Testis (tissue), 2 donors: ENCODE measurements at regions not wholly inside any gene's neighbourhood (a gene's known extent, or its start where the extent isn't known, plus 50 kb on each side); places are given as distances from the start of the nearest gene placed in this dataset.

Experiments
- DNase-seq: peaks from one replicate; pipeline ENCODE4 v3.0.0-alpha.2; 2019
- H3K27ac ChIP-seq, 2 donors: fragments of 200-600 bp; sonication (generic); one replicate each; pipeline ENCODE4 v1.5.1; 2019
- H3K27me3 ChIP-seq: fragments of 200-600 bp; sonication (generic); one replicate; pipeline ENCODE4 v1.5.1; 2019
- H3K36me3 ChIP-seq: fragments of 200-600 bp; sonication (generic); one replicate; pipeline ENCODE4 v1.5.1; 2017; ENCODE audit warnings: low read depth; ENCODE audit errors: missing control alignments
- H3K4me1 ChIP-seq: fragments of 200-600 bp; sonication (generic); one replicate; pipeline ENCODE4 v1.5.1; 2019
- H3K4me3 ChIP-seq, 2 donors: fragments of 200-600 bp; sonication (generic); one replicate each; pipeline ENCODE4 v1.5.1; 2017 to 2019
- H3K9me3 ChIP-seq: fragments of 200-600 bp; sonication (generic); one replicate; pipeline ENCODE4 v1.5.1; 2017
- POLR2A ChIP-seq: fragments of 450-650 bp; IDR thresholded peaks from one replicate; pipeline ENCODE4 v1.6.1; 2017; ENCODE audit warnings: antibody characterized with exemption, mild to moderate bottlenecking, moderate library complexity
- WGBS, 2 donors: methylation state at CpG; one replicate each; pipeline ENCODE4 v1.1.5; 2018; 5-methylcytosine and 5-hydroxymethylcytosine counted together
- intact Hi-C: fragments of 100-400 bp; cut with DNase I; formaldehyde crosslinking; loops from one replicate; pipeline ENCODE4 v1.15.1; 2023; ENCODE audit warnings: low total_unique reads
- TF ChIP-seq, protein P1 (sequence below), 3 experiments: fragments of 450-650 bp in 2 of 3; fragments of 200-600 bp in 1 of 3; sonication (generic) in 1 of 3; IDR thresholded peaks; one replicate each; pipeline ENCODE4 v1.5.1; 2016 to 2019; ENCODE audit warnings: antibody characterized with exemption in 3 of 3, mild to moderate bottlenecking in 2 of 3, moderate library complexity in 1 of 3

DNA sequence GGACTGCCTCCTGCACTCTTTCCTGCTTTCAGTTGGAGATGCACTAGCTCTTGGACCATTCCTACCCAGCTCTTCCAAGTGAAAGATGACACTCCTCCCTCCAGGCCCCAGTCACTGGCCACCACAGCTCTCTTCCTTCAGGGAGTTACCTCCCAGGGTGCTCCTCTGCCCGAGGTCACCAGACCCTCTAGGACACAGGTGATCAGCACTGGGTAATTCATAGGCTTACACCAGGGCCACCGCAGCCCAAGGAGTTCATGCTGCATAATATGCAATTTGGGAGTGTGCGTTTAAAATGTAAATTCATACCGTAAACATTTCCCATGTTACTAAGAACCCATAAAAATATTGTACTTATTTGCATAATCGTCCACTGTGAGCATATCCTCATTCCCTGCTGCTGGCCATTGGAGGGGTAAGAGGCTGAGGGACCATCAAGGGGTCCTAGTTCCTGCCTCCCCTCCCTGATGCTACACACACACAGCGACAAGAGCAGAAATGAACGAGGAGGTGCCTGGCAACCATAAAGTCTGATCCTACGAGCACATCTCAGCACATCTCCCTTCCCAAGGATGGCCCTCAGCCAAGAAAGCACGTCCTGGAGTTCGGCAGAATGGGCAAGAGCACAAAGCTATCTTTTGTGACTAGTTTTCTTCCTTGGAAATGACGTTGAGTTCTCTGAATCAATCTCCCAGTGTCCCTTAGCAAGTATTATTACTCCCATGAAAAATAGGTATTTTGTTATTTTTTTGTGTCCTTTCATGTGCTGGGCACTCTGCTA, 222.9 kb upstream of the RAB4A start:
- H3K9me3 ChIP-seq = no peaks in the 10 kb centered on the region
- intact Hi-C loops = no loop called here
- whole genome bisulfite sequencing, 2 donors = 59 to 65% methylated on average over 11 of the region's 11 CpGs
- DNase-seq = peak; percentile 91
- peaks cover 3% of the 10 kb centered on the region for H3K4me1 ChIP-seq
- no peak overlapping the region for H3K4me3 ChIP-seq
- TF ChIP-seq POLR2A = no peak
- TF ChIP-seq, protein P1, sequence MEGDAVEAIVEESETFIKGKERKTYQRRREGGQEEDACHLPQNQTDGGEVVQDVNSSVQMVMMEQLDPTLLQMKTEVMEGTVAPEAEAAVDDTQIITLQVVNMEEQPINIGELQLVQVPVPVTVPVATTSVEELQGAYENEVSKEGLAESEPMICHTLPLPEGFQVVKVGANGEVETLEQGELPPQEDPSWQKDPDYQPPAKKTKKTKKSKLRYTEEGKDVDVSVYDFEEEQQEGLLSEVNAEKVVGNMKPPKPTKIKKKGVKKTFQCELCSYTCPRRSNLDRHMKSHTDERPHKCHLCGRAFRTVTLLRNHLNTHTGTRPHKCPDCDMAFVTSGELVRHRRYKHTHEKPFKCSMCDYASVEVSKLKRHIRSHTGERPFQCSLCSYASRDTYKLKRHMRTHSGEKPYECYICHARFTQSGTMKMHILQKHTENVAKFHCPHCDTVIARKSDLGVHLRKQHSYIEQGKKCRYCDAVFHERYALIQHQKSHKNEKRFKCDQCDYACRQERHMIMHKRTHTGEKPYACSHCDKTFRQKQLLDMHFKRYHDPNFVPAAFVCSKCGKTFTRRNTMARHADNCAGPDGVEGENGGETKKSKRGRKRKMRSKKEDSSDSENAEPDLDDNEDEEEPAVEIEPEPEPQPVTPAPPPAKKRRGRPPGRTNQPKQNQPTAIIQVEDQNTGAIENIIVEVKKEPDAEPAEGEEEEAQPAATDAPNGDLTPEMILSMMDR (IDR thresholded peaks at IDR 0.05) = no peak
- no peaks in the 10 kb centered on the region for H3K36me3 ChIP-seq
- no peaks in the 10 kb centered on the region for H3K27me3 ChIP-seq
- peak overlapping the region in 1 of 2 donors; percentile 48 for H3K27ac ChIP-seq

DNA sequence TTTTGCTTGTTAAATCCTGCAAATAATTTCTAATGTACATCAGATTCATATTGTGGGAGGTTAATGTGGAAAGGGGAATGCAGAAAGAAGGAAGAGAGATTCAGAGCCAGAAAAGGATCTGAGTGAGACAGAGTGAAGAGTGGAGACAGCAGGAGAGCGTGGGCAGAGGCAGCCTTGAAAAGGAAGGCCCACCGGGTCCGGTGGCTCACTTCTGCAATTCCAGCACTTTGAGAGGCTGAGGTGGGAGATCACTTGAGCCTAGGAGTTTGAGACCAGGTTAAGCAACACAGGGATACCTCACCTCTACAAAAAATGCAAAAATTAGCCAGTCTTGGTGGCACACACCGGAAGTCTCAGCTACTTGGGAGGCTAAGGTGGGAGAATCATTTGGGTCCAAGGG, 222.0 kb upstream of the RAB4A start:
- no peak overlapping the region for H3K4me3 ChIP-seq
- TF ChIP-seq, protein P1 (IDR thresholded peaks at IDR 0.05) = no peak
- no peak for TF ChIP-seq POLR2A
- no peak for DNase-seq
- H3K27ac ChIP-seq = peak overlapping the region in 1 of 2 donors; percentile 31
- intact Hi-C loops = no loop called here
- no peaks in the 10 kb centered on the region for H3K9me3 ChIP-seq
- H3K27me3 ChIP-seq = no peaks in the 10 kb centered on the region
- H3K36me3 ChIP-seq = no peaks in the 10 kb centered on the region
- H3K4me1 ChIP-seq = peaks cover 3% of the 10 kb centered on the region
- WGBS, 2 donors = 84 to 86% methylated on average over 4 of the region's 4 CpGs

DNA sequence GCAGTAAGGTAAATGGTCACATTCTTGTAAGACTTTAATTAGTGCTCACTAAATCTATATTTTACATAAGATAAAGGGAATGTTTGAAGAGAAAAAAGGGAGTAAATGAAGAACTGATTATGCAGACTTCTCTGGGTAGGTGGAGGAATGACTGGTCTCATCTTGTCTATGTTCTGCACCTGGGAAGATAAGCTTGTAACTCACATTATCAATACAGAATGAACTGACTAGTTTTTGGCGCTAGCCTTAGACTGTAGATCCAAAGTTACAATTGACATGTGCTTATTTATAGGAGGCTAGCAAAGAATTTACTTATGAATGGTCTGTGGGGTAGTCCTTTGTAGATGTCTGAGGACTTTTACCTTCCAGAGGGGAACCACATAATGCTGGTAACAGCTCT, 214.9 kb upstream of the RAB4A start:
- H3K36me3 ChIP-seq = no peaks in the 10 kb centered on the region
- DNase-seq = no peak
- no peak for TF ChIP-seq POLR2A
- TF ChIP-seq, protein P1 (IDR thresholded peaks at IDR 0.05) = no peak
- H3K9me3 ChIP-seq = no peaks in the 10 kb centered on the region
- WGBS, 2 donors = 73 to 87% methylated on average over 1 of the region's 1 CpG
- intact Hi-C loops = no loop called here
- H3K4me1 ChIP-seq = peaks cover 19% of the 10 kb centered on the region
- H3K27ac ChIP-seq = no peak overlapping the region
- H3K27me3 ChIP-seq = no peaks in the 10 kb centered on the region
- H3K4me3 ChIP-seq = no peak overlapping the region

DNA sequence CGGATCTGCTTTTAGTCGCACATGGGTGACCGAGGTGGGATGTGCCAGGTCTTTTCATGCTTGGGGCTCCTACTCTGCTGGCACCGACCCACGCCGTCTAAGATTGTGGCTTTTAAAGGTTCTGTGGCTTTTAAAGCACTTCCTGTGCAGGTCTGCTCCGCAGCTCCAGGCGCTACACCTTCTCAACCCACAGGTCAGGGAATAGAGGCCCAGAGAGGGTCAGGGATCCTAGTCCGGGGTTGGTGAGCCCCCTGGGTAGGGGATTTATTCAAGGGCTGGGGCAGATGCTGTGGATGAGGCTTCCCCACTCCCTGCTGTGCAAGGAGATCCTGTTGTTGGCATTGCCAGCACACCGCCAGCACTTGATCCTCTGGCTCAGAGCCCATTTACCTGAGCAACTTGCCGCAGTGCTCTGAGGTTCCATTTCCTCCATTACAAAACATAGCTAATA, 212.8 kb upstream of the RAB4A start:
- intact Hi-C loops = no loop called here
- no peaks in the 10 kb centered on the region for H3K9me3 ChIP-seq
- no peak for DNase-seq
- no peaks in the 10 kb centered on the region for H3K27me3 ChIP-seq
- no peak for TF ChIP-seq POLR2A
- TF ChIP-seq, protein P1 (IDR thresholded peaks at IDR 0.05) = no peak
- peaks cover 19% of the 10 kb centered on the region for H3K4me1 ChIP-seq
- no peaks in the 10 kb centered on the region for H3K36me3 ChIP-seq
- WGBS, 2 donors = 90 to 98% methylated on average over 10 to 11 of the region's 11 CpGs
- peak overlapping the region in 1 of 2 donors; percentile 4 for H3K27ac ChIP-seq
- no peak overlapping the region for H3K4me3 ChIP-seq

DNA sequence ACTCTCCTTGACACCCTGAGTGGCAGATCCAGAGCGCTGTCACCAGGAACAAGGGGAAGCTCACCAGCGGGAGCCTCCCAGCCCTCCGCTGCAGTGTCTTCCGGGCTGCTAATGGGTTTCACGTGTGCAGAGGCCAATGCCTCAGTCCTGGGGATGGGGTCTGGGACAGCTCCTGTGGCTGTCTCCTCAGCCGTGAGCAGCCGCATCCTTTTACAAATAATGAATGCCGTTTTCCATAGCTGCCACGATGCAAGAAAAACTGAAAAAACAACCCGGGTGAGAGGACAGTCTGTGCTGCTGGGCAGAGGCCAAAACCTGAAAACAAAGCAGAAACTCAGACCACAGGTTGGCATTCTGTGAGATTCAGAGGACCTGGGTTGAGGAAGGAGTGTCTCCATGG, 212.2 kb upstream of the RAB4A start:
- TF ChIP-seq, protein P1 (IDR thresholded peaks at IDR 0.05) = no peak
- no peak for TF ChIP-seq POLR2A
- Histone ChIP-seq H3K4me3 (no peak overlapping the region), H3K27ac (peak overlapping the region in 1 of 2 donors; percentile 4), H3K4me1 (peaks cover 25% of the 10 kb centered on the region), H3K36me3 (no peaks in the 10 kb centered on the region), H3K27me3 (no peaks in the 10 kb centered on the region), H3K9me3 (no peaks in the 10 kb centered on the region)
- intact Hi-C loops = no loop called here
- WGBS, 2 donors = 27 to 40% methylated on average over 9 to 10 of the region's 10 CpGs
- DNase-seq = peak; percentile 52
